ENCODE measurements at regions not wholly inside any gene's neighbourhood (a gene's known extent, or its start where the extent isn't known, plus 50 kb on each side); places are given as distances from the start of the nearest gene placed in this dataset.

DNA sequence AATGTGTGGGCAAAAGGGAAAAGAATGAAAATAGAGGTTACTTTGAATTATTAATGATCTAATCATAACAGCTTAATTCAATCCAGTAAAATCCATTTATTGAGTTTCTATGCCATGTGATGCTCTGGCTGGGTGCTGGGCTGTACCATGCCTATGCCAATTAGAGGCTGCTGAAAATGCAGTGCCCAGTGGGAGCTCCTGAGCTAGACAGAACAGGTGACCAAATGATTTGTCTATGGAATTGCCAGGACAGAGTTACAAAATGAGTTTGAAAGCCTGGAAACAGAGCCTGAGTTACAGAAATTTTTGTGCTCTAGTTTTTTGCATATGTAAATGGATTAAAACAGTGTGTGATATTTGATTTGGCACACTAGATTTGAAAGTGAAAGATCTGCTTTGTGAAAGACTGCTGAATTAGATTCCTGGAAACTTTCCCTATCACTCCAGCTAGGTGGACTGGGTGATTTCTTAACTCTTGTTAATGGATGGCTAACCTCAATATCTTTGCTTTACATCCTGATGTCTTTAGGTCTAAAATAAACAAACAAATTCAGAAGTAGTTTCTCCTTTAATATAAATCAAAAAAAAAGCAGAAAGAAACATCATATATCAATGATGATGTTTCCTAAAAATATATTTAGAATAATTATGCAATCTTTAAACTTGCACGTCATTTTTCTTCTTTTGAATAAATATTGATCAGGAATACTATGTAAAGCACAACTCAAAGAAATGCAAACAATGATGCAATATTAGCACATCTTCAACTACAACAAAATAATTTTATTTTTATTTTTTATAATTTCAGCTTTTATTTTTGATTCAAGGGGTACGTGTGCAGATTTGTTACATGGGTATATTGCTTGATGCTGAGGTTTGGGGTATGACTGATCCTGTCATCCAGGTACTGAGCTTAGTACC lies 194.8 kb upstream of the FBXL7 start:
- Mint-ChIP-seq H3K4me1 (no peaks in the 10 kb centered on the region), H3K4me3 (no peak overlapping the region), H3K27me3 (no peaks in the 10 kb centered on the region), H3K36me3 (no peaks in the 10 kb centered on the region), H3K9me3 (peaks cover 0 to 6% (median 0%) of the 10 kb centered on the region in 8 donors), H3K27ac (no peak overlapping the region)
- ChIA-PET CTCF (ENCODE audit: partially characterized antibody) (no interaction called here), POLR2A (ENCODE audit: partially characterized antibody) (no interaction called here)
- Histone ChIP-seq H3K4me1 (ENCODE audit: insufficient read depth, low read length) (no peaks in the 10 kb centered on the region), H3K9me3 (ENCODE audit: control insufficient read depth in 1 of 2, low read length in 2 of 2) (no peaks in the 10 kb centered on the region), H3K4me3 (ENCODE audit: low read length in 2 of 2) (no peak overlapping the region), H3K27me3 (ENCODE audit: insufficient read depth, low read length) (no peaks in the 10 kb centered on the region), H3K36me3 (ENCODE audit: insufficient read depth, low read length) (no peaks in the 10 kb centered on the region), H3K27ac (ENCODE audit: low read depth, low read length) (no peak overlapping the region)
- intact Hi-C loops (cut with micrococcal nuclease) = no loop called here
- no peak for DNase-seq

GRCh38 chr5:15304066-15304731 lies 195.8 kb upstream of the FBXL7 start:
- H3K27me3 Mint-ChIP-seq = no peaks in the 10 kb centered on the region
- no peaks in the 10 kb centered on the region for H3K36me3 ChIP-seq (ENCODE audit: insufficient read depth, low read length)
- DNase-seq = no peak
- no peak overlapping the region for H3K27ac Mint-ChIP-seq
- no peaks in the 10 kb centered on the region for H3K4me1 Mint-ChIP-seq
- POLR2A ChIA-PET (ENCODE audit: partially characterized antibody) = no interaction called here
- H3K36me3 Mint-ChIP-seq = no peaks in the 10 kb centered on the region
- no peaks in the 10 kb centered on the region for H3K9me3 ChIP-seq (ENCODE audit: control insufficient read depth in 1 of 2, low read length in 2 of 2)
- no peaks in the 10 kb centered on the region for H3K4me1 ChIP-seq (ENCODE audit: insufficient read depth, low read length)
- H3K9me3 Mint-ChIP-seq = peaks cover 0 to 6% (median 0%) of the 10 kb centered on the region in 8 donors
- no peaks in the 10 kb centered on the region for H3K27me3 ChIP-seq (ENCODE audit: insufficient read depth, low read length)
- H3K4me3 ChIP-seq (ENCODE audit: low read length in 2 of 2) = no peak overlapping the region
- H3K27ac ChIP-seq (ENCODE audit: low read depth, low read length) = no peak overlapping the region
- intact Hi-C loops (cut with micrococcal nuclease) = no loop called here
- CTCF ChIA-PET (ENCODE audit: partially characterized antibody) = no interaction called here
- H3K4me3 Mint-ChIP-seq = no peak overlapping the region

GRCh38 chr5:15300141-15300540 lies 199.8 kb upstream of the FBXL7 start:
- H3K36me3 Mint-ChIP-seq = peaks cover 0 to 1% of the 10 kb centered on the region in 2 donors
- DNase-seq = no peak
- Histone ChIP-seq H3K36me3 (ENCODE audit: insufficient read depth, low read length) (no peaks in the 10 kb centered on the region), H3K9me3 (ENCODE audit: control insufficient read depth in 1 of 2, low read length in 2 of 2) (no peaks in the 10 kb centered on the region), H3K4me1 (ENCODE audit: insufficient read depth, low read length) (no peaks in the 10 kb centered on the region), H3K27ac (ENCODE audit: low read depth, low read length) (no peak overlapping the region), H3K27me3 (ENCODE audit: insufficient read depth, low read length) (no peaks in the 10 kb centered on the region), H3K4me3 (ENCODE audit: low read length in 2 of 2) (no peak overlapping the region)
- no peak overlapping the region for H3K27ac Mint-ChIP-seq
- POLR2A ChIA-PET (ENCODE audit: partially characterized antibody) = no interaction called here
- H3K27me3 Mint-ChIP-seq = no peaks in the 10 kb centered on the region
- peaks cover 0 to 4% (median 0%) of the 10 kb centered on the region in 8 donors for H3K9me3 Mint-ChIP-seq
- H3K4me1 Mint-ChIP-seq = no peaks in the 10 kb centered on the region
- H3K4me3 Mint-ChIP-seq = no peak overlapping the region
- intact Hi-C loops (cut with micrococcal nuclease) = no loop called here
- CTCF ChIA-PET (ENCODE audit: partially characterized antibody) = no interaction called here

- no peaks in the 10 kb centered on the region for H3K36me3 Mint-ChIP-seq
- H3K4me3 Mint-ChIP-seq = no peak overlapping the region
- intact Hi-C loops (cut with micrococcal nuclease) = no loop called here
- H3K27ac Mint-ChIP-seq = no peak overlapping the region
- peaks cover 0 to 12% (median 9%) of the 10 kb centered on the region in 8 donors for H3K9me3 Mint-ChIP-seq
- Histone ChIP-seq H3K27me3 (ENCODE audit: insufficient read depth, low read length) (no peaks in the 10 kb centered on the region), H3K4me1 (ENCODE audit: insufficient read depth, low read length) (no peaks in the 10 kb centered on the region), H3K4me3 (ENCODE audit: low read length in 2 of 2) (no peak overlapping the region), H3K36me3 (ENCODE audit: insufficient read depth, low read length) (no peaks in the 10 kb centered on the region), H3K27ac (ENCODE audit: low read depth, low read length) (no peak overlapping the region), H3K9me3 (ENCODE audit: control insufficient read depth in 1 of 2, low read length in 2 of 2) (no peaks in the 10 kb centered on the region)
- H3K4me1 Mint-ChIP-seq = no peaks in the 10 kb centered on the region
- DNase-seq = no peak
- ChIA-PET POLR2A (ENCODE audit: partially characterized antibody) (no interaction called here), CTCF (ENCODE audit: partially characterized antibody) (no interaction called here)
- H3K27me3 Mint-ChIP-seq = no peaks in the 10 kb centered on the region
These were observed 209.0 kb upstream of the FBXL7 start for GRCh38 chr5:15290953-15291352.

DNA sequence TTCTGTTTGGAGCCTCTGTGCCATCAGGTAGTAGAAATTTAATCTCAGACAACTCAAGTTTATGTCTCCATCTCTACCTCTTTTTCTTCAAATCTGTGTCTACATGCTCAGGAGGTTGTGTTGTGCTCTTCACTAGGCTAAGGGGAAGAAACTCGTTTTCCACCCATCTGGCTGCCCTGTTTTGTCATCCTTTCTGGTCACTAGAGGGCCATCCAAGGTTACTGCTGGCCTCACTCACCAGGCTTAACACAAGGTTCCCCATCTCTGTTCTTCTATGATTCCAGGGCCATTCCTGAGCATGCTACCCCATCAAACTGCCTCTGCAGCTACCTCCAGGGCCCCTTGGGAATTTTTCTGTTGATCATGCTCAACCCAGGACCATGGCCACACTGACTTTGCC lies 213.3 kb upstream of the FBXL7 start:
- Histone ChIP-seq H3K4me3 (ENCODE audit: low read length in 2 of 2) (no peak overlapping the region), H3K36me3 (ENCODE audit: insufficient read depth, low read length) (no peaks in the 10 kb centered on the region), H3K4me1 (ENCODE audit: insufficient read depth, low read length) (no peaks in the 10 kb centered on the region), H3K9me3 (ENCODE audit: control insufficient read depth in 1 of 2, low read length in 2 of 2) (peaks cover 0 to 3% of the 10 kb centered on the region in 2 donors), H3K27ac (ENCODE audit: low read depth, low read length) (no peak overlapping the region), H3K27me3 (ENCODE audit: insufficient read depth, low read length) (no peaks in the 10 kb centered on the region)
- no peak for DNase-seq
- Mint-ChIP-seq H3K36me3 (no peaks in the 10 kb centered on the region), H3K27ac (no peak overlapping the region), H3K27me3 (no peaks in the 10 kb centered on the region), H3K4me3 (no peak overlapping the region), H3K4me1 (no peaks in the 10 kb centered on the region), H3K9me3 (peaks cover 0 to 14% (median 7%) of the 10 kb centered on the region in 8 donors)
- ChIA-PET CTCF (ENCODE audit: partially characterized antibody) (no interaction called here), POLR2A (ENCODE audit: partially characterized antibody) (no interaction called here)
- intact Hi-C loops (cut with micrococcal nuclease) = no loop called here

- no peaks in the 10 kb centered on the region for H3K36me3 Mint-ChIP-seq
- CTCF ChIA-PET (ENCODE audit: partially characterized antibody) = no interaction called here
- no peak for DNase-seq
- H3K36me3 ChIP-seq (ENCODE audit: insufficient read depth, low read length) = no peaks in the 10 kb centered on the region
- H3K27me3 Mint-ChIP-seq = no peaks in the 10 kb centered on the region
- H3K9me3 ChIP-seq (ENCODE audit: control insufficient read depth in 1 of 2, low read length in 2 of 2) = peaks cover 0 to 3% of the 10 kb centered on the region in 2 donors
- H3K9me3 Mint-ChIP-seq = peaks cover 0 to 14% (median 5%) of the 10 kb centered on the region in 8 donors
- no peaks in the 10 kb centered on the region for H3K27me3 ChIP-seq (ENCODE audit: insufficient read depth, low read length)
- no peak overlapping the region for H3K27ac ChIP-seq (ENCODE audit: low read depth, low read length)
- no peak overlapping the region for H3K4me3 ChIP-seq (ENCODE audit: low read length in 2 of 2)
- H3K27ac Mint-ChIP-seq = no peak overlapping the region
- H3K4me1 ChIP-seq (ENCODE audit: insufficient read depth, low read length) = no peaks in the 10 kb centered on the region
- POLR2A ChIA-PET (ENCODE audit: partially characterized antibody) = no interaction called here
- intact Hi-C loops (cut with micrococcal nuclease) = no loop called here
- no peaks in the 10 kb centered on the region for H3K4me1 Mint-ChIP-seq
- no peak overlapping the region for H3K4me3 Mint-ChIP-seq
These were observed 213.9 kb upstream of the FBXL7 start for GRCh38 chr5:15285901-15286583.

DNA sequence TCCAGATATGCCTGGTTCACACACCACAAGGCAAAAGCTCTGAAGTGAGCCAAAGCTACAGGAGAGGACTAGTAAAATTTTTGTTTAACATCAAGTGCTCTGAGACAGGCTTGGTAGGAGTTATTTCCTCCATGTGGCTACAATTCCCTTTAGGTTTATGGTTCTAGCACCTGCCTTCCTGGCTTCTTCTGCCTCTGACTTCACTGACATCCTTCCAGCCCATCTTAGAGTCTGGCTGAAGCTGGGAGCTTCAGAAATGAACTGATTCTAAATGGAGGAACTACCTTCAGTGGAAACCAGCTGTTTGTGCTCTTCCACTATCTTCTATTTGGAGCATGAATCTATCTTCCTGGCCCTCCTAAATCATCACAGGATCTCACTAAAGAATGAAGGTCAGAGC lies 215.3 kb upstream of the FBXL7 start:
- no peak overlapping the region for H3K4me3 Mint-ChIP-seq
- intact Hi-C loops (cut with micrococcal nuclease) = no loop called here
- Histone ChIP-seq H3K4me1 (ENCODE audit: insufficient read depth, low read length) (no peaks in the 10 kb centered on the region), H3K27me3 (ENCODE audit: insufficient read depth, low read length) (no peaks in the 10 kb centered on the region), H3K27ac (ENCODE audit: low read depth, low read length) (no peak overlapping the region), H3K36me3 (ENCODE audit: insufficient read depth, low read length) (no peaks in the 10 kb centered on the region), H3K4me3 (ENCODE audit: low read length in 2 of 2) (no peak overlapping the region), H3K9me3 (ENCODE audit: control insufficient read depth in 1 of 2, low read length in 2 of 2) (peaks cover 0 to 3% of the 10 kb centered on the region in 2 donors)
- H3K27ac Mint-ChIP-seq = no peak overlapping the region
- no peaks in the 10 kb centered on the region for H3K4me1 Mint-ChIP-seq
- POLR2A ChIA-PET (ENCODE audit: partially characterized antibody) = no interaction called here
- no peaks in the 10 kb centered on the region for H3K27me3 Mint-ChIP-seq
- no peaks in the 10 kb centered on the region for H3K36me3 Mint-ChIP-seq
- peaks cover 0 to 21% (median 7%) of the 10 kb centered on the region in 8 donors for H3K9me3 Mint-ChIP-seq
- no peak for DNase-seq
- CTCF ChIA-PET (ENCODE audit: partially characterized antibody) = no interaction called here

Data from CD4-positive, alpha-beta memory T cell (primary cell).